ENCODE measurements at regions not wholly inside any gene's neighbourhood (a gene's known extent, or its start where the extent isn't known, plus 50 kb on each side); places are given as distances from the start of the nearest gene placed in this dataset.

GRCh38 chr2:22043784-22044183 is 920.0 kb downstream of the TDRD15 start:
- dilution Hi-C loops (cut with HindIII; ENCODE audit: low sequenced_read_pairs, unreplicated experiment), result no loop called here

More at GRCh38 chr2:22043784-22044183, 920.0 kb downstream of the TDRD15 start:
- H4K5ac ChIP-seq (ENCODE audit: low read depth, low read length), result no peak overlapping the region
- no peaks in the 10 kb centered on the region for H3K27me3 ChIP-seq (ENCODE audit: control insufficient read depth, insufficient read depth, low read length)
- no peak overlapping the region for H3K4me3 ChIP-seq (ENCODE audit: insufficient read depth, low read depth, low read length)
- no peak overlapping the region for H3K27ac ChIP-seq (ENCODE audit: insufficient read depth, low read length)
- H3K14ac ChIP-seq (replicated peaks; ENCODE audit: low read depth, low read length), result no peak overlapping the region
- CTCF ChIA-PET, result no interaction called here
- no peak overlapping the region for H2BK15ac ChIP-seq (ENCODE audit: low read depth, low read length)
- H2BK120ac ChIP-seq (ENCODE audit: low read depth, low read length), result no peak overlapping the region
- no peak overlapping the region for H2AK5ac ChIP-seq (ENCODE audit: low read depth, low read length)
- no peak overlapping the region for H2AFZ ChIP-seq (replicated peaks; ENCODE audit: low read length, poor library complexity)
- BruUV-seq (replicated peaks), result no TSS peak
- in situ Hi-C loops (cut with MboI; ENCODE audit: low sequenced_read_pairs), result no loop called here
- H3K36me3 ChIP-seq (ENCODE audit: control insufficient read depth, insufficient read depth, low read length), result no peaks in the 10 kb centered on the region
- H3K4ac ChIP-seq (ENCODE audit: low read depth, low read length), result no peak overlapping the region
- H3K4me1 ChIP-seq (ENCODE audit: control insufficient read depth, insufficient read depth, low read length), result no peaks in the 10 kb centered on the region
- no peaks in the 10 kb centered on the region for H4K20me1 ChIP-seq (ENCODE audit: insufficient read depth, low read length)
- H3K4me2 ChIP-seq (ENCODE audit: low read depth, low read length), result no peak overlapping the region
- H4K8ac ChIP-seq (ENCODE audit: low read depth in 2 of 2, low read length in 2 of 2), result no peak overlapping the region
- H3K9ac ChIP-seq (ENCODE audit: low read depth, low read length), result no peak overlapping the region
- DNase-seq, result no peak
- no peak for ATAC-seq (ENCODE audit: low read depth)
- no peaks in the 10 kb centered on the region for H3K9me1 ChIP-seq (ENCODE audit: insufficient read depth, low read length)
- H3K56ac ChIP-seq (ENCODE audit: extremely low read depth, insufficient read depth, low read length), result no peak overlapping the region
- TF ChIP-seq USF2 (IDR thresholded peaks at IDR 0.05; ENCODE audit: low read depth, low read length), result no peak
- H3K23ac ChIP-seq (ENCODE audit: low read depth, low read length), result no peak overlapping the region
- H3K18ac ChIP-seq (ENCODE audit: low read depth, low read length), result no peak overlapping the region
- intact Hi-C loops (cut with micrococcal nuclease), result no loop called here
- no peaks in the 10 kb centered on the region for H3K79me1 ChIP-seq (ENCODE audit: low read depth in 1 of 2, low read length in 2 of 2)
- no peak overlapping the region for H2AK9ac ChIP-seq (replicated peaks; ENCODE audit: low read depth, low read length, poor library complexity)
- no peaks in the 10 kb centered on the region for H3K9me3 ChIP-seq (ENCODE audit: control insufficient read depth, insufficient read depth, low read length)
- no peak overlapping the region for H2BK20ac ChIP-seq (ENCODE audit: low read depth, low read length)
- H4K91ac ChIP-seq (ENCODE audit: insufficient read depth, low read depth, low read length), result no peak overlapping the region
- H2BK5ac ChIP-seq (ENCODE audit: low read depth, low read length, poor library complexity, severe bottlenecking), result no peak overlapping the region
- POLR2A ChIA-PET (ENCODE audit: unreplicated experiment), result no interaction called here

All from IMR-90 (cell line).